Vagina (tissue), 2 donors: ENCODE measurements at regions not wholly inside any gene's neighbourhood (a gene's known extent, or its start where the extent isn't known, plus 50 kb on each side); places are given as distances from the start of the nearest gene placed in this dataset.

Experiments
- DNase-seq, 2 donors: peaks; one replicate each; pipeline ENCODE4 v3.0.0-alpha.2; 2017; ENCODE audit errors: extremely low spot score in 2 of 2
- H3K27ac ChIP-seq: fragments of 200-600 bp; sonication (generic); one replicate; pipeline ENCODE4 v1.5.1; 2019
- H3K27me3 ChIP-seq: fragments of 200-600 bp; sonication (generic); one replicate; pipeline ENCODE4 v1.5.1; 2019
- H3K36me3 ChIP-seq, 2 donors: fragments of 200-600 bp; sonication (generic); one replicate each; pipeline ENCODE4 v1.5.1; 2017 to 2019
- H3K4me1 ChIP-seq: fragments of 200-600 bp; sonication (generic); one replicate; pipeline ENCODE4 v1.5.1; 2019
- H3K4me3 ChIP-seq, 2 donors: fragments of 200-600 bp; sonication (generic); 1 replicate in 1 of 2; 2 replicates in 1 of 2; pipeline ENCODE4 v1.5.1; 2016 to 2019
- H3K9me3 ChIP-seq: fragments of 200-600 bp; sonication (generic); one replicate; pipeline ENCODE4 v1.5.1; 2019
- CTCF ChIP-seq, 3 experiments: fragments of 450-650 bp in 2 of 3; fragments of 200-600 bp in 1 of 3; sonication (generic) in 1 of 3; IDR thresholded peaks; one replicate each; pipeline ENCODE4 v1.5.1; 2017 to 2019; ENCODE audit warnings: antibody characterized with exemption in 3 of 3, mild to moderate bottlenecking in 2 of 3, moderate library complexity in 2 of 3
- POLR2A ChIP-seq, 2 donors: fragments of 450-650 bp; IDR thresholded peaks; one replicate each; pipeline ENCODE4 v1.6.1; 2017; ENCODE audit warnings: antibody characterized with exemption in 2 of 2, mild to moderate bottlenecking in 2 of 2, moderate library complexity in 2 of 2
- POLR2AphosphoS5 ChIP-seq, 2 donors: sonication (generic); formaldehyde crosslinking; IDR thresholded peaks; one replicate each; pipeline ENCODE4 v1.9.0; 2017; ENCODE audit warnings: antibody characterized with exemption in 2 of 2, mild to moderate bottlenecking in 2 of 2, low read depth in 1 of 2; ENCODE audit not compliant: insufficient read depth in 1 of 2
- intact Hi-C: fragments of 100-400 bp; cut with DNase I; formaldehyde crosslinking; loops from one replicate; pipeline ENCODE4 v1.15.1; 2023

DNA sequence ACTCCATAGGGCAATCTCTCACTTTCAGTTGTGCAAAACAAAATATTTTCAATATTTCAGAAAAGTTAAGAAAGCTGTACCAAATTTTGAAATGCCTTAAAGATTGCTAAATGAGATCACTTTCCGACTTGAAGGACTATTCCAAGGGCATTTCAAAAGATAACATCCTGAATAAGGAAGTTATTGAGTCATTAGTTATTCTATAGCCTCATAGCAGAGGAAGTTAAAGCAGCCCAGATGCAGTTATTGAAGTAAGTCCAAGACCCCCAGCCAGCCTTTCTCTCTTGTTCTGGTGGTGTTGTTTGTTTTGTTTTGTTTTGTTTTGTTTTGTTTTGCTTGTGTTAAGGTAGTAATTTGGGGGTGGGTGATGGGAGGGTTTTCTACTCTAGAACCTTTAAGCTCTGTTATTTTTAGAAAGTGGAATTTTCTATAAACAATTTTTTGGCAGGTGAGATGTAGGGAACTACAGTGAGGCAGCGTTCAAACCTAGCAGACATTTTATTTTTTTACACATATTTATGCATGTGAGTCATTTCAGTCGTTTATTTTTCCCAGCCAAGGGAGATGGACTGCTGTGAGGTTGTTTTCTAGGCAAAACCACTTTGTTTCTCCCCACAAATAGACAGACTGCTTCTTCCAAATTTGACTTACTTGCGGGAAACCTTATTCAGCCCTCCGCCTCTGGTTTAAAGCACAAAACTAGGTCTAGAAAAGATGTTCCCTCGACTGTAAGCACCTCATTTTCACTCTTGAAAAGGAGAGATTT is 216.3 kb upstream of the ARPP21 start:
- Histone ChIP-seq H3K27me3 (no peaks in the 10 kb centered on the region), H3K27ac (no peak overlapping the region), H3K4me3 (no peak overlapping the region), H3K36me3 (no peaks in the 10 kb centered on the region), H3K4me1 (no peaks in the 10 kb centered on the region), H3K9me3 (no peaks in the 10 kb centered on the region)
- no peak for TF ChIP-seq POLR2A (IDR thresholded peaks at IDR 0.05)
- no peak for TF ChIP-seq CTCF (IDR thresholded peaks at IDR 0.05)
- no peak for TF ChIP-seq POLR2AphosphoS5 (IDR thresholded peaks at IDR 0.05; ENCODE audit: insufficient read depth in 1 of 2, low read depth in 1 of 2)
- DNase-seq = no peak
- intact Hi-C loops = no loop called here

GRCh38 chr3:35426366-35426958 is 212.9 kb upstream of the ARPP21 start:
- H3K4me3 ChIP-seq = no peak overlapping the region
- DNase-seq = no peak
- H3K27ac ChIP-seq = no peak overlapping the region
- H3K36me3 ChIP-seq = no peaks in the 10 kb centered on the region
- intact Hi-C loops = no loop called here
- TF ChIP-seq CTCF (IDR thresholded peaks at IDR 0.05) = no peak
- TF ChIP-seq POLR2A (IDR thresholded peaks at IDR 0.05) = no peak
- TF ChIP-seq POLR2AphosphoS5 (IDR thresholded peaks at IDR 0.05; ENCODE audit: insufficient read depth in 1 of 2, low read depth in 1 of 2) = no peak
- no peaks in the 10 kb centered on the region for H3K4me1 ChIP-seq
- H3K9me3 ChIP-seq = no peaks in the 10 kb centered on the region
- H3K27me3 ChIP-seq = no peaks in the 10 kb centered on the region

GRCh38 chr3:35437381-35437780 is 201.9 kb upstream of the ARPP21 start:
- Histone ChIP-seq H3K4me1 (no peaks in the 10 kb centered on the region), H3K36me3 (no peaks in the 10 kb centered on the region), H3K27me3 (no peaks in the 10 kb centered on the region), H3K27ac (no peak overlapping the region), H3K9me3 (no peaks in the 10 kb centered on the region), H3K4me3 (no peak overlapping the region)
- DNase-seq = no peak
- no peak for TF ChIP-seq POLR2A (IDR thresholded peaks at IDR 0.05)
- TF ChIP-seq CTCF (IDR thresholded peaks at IDR 0.05) = no peak
- no peak for TF ChIP-seq POLR2AphosphoS5 (IDR thresholded peaks at IDR 0.05; ENCODE audit: insufficient read depth in 1 of 2, low read depth in 1 of 2)
- intact Hi-C loops = no loop called here

- intact Hi-C loops = no loop called here
- TF ChIP-seq POLR2AphosphoS5 (IDR thresholded peaks at IDR 0.05; ENCODE audit: insufficient read depth in 1 of 2, low read depth in 1 of 2) = no peak
- TF ChIP-seq CTCF (IDR thresholded peaks at IDR 0.05) = no peak
- TF ChIP-seq POLR2A (IDR thresholded peaks at IDR 0.05) = no peak
Measured at GRCh38 chr3:35438101-35438500, 201.2 kb upstream of the ARPP21 start.

GRCh38 chr3:35439663-35440062 is 199.7 kb upstream of the ARPP21 start:
- no peaks in the 10 kb centered on the region for H3K36me3 ChIP-seq
- DNase-seq = no peak
- TF ChIP-seq POLR2AphosphoS5 (IDR thresholded peaks at IDR 0.05; ENCODE audit: insufficient read depth in 1 of 2, low read depth in 1 of 2) = no peak
- no peak for TF ChIP-seq POLR2A (IDR thresholded peaks at IDR 0.05)
- TF ChIP-seq CTCF (IDR thresholded peaks at IDR 0.05) = no peak
- intact Hi-C loops = no loop called here
- no peak overlapping the region for H3K27ac ChIP-seq
- H3K9me3 ChIP-seq = no peaks in the 10 kb centered on the region
- H3K27me3 ChIP-seq = no peaks in the 10 kb centered on the region
- H3K4me1 ChIP-seq = no peaks in the 10 kb centered on the region
- no peak overlapping the region for H3K4me3 ChIP-seq

More at GRCh38 chr3:35438101-35438500, 201.2 kb upstream of the ARPP21 start:
- H3K27ac ChIP-seq = no peak overlapping the region
- H3K27me3 ChIP-seq = no peaks in the 10 kb centered on the region
- no peaks in the 10 kb centered on the region for H3K36me3 ChIP-seq
- H3K9me3 ChIP-seq = no peaks in the 10 kb centered on the region
- no peaks in the 10 kb centered on the region for H3K4me1 ChIP-seq
- DNase-seq = no peak
- no peak overlapping the region for H3K4me3 ChIP-seq
